Right lobe of liver (tissue), 6 donors: ENCODE measurements at regions not wholly inside any gene's neighbourhood (a gene's known extent, or its start where the extent isn't known, plus 50 kb on each side); places are given as distances from the start of the nearest gene placed in this dataset.
A peak's percentile ranks its signal among the peaks of the same experiment; 100 is the strongest.

Experiments used
- ATAC-seq, 4 donors: fragments of 200-7000 bp; cut with Tn5 transposase; one replicate each; pipeline ENCODE4 v1.9.1; 2020; ENCODE audit warnings: mild to moderate bottlenecking in 4 of 4, moderate library complexity in 4 of 4
- DNase-seq, 3 donors: peaks; one replicate each; pipeline ENCODE4 v3.0.0-alpha.2; 2020
- H3K27ac ChIP-seq, 3 donors: fragments of 200-600 bp; one replicate each; pipeline ENCODE4 v1.8.0; 2022
- H3K27me3 ChIP-seq, 2 donors: fragments of 200-600 bp; one replicate each; pipeline ENCODE4 v1.8.0; 2022
- H3K36me3 ChIP-seq, 4 donors: fragments of 200-600 bp; sonication (generic) in 1 of 4; one replicate each; pipeline versions ENCODE4 v1.5.1 to v1.8.0; 2017 to 2022; ENCODE audit warnings: control low read depth in 1 of 4
- H3K4me1 ChIP-seq, 4 donors: fragments of 200-600 bp; sonication (generic) in 1 of 4; one replicate each; pipeline versions ENCODE4 v1.5.1 to v1.8.0; 2017 to 2022; ENCODE audit warnings: control low read depth in 1 of 4
- H3K4me3 ChIP-seq, 3 donors: fragments of 200-600 bp; one replicate each; pipeline ENCODE4 v1.8.0; 2022
- H3K9me3 ChIP-seq, 4 donors: fragments of 200-600 bp; sonication (generic) in 1 of 4; one replicate each; pipeline versions ENCODE4 v1.5.1 to v1.8.0; 2017 to 2022; ENCODE audit warnings: control low read depth in 1 of 4
- POLR2A ChIP-seq: fragments of 450-650 bp; IDR thresholded peaks from one replicate; pipeline ENCODE4 v1.6.1; 2017; ENCODE audit warnings: antibody characterized with exemption, mild to moderate bottlenecking
- WGBS: methylation state at CpG from one replicate; pipeline ENCODE4 v1.1.6; 2018; ENCODE audit warnings: low coverage, low lambda C conversion rate; ENCODE audit not compliant: insufficient coverage; ENCODE audit errors: missing lambda C conversion rate; 5-methylcytosine and 5-hydroxymethylcytosine counted together
- intact Hi-C, 2 donors: fragments of 100-400 bp; cut with DNase I; formaldehyde crosslinking; loops; one replicate each; pipeline versions ENCODE4 v1.11.2 to v1.14.1; 2022
- TF ChIP-seq, protein P1 (sequence below), 4 donors: fragments of 200-600 bp in 3 of 4; fragments of 450-650 bp in 1 of 4; IDR thresholded peaks; one replicate each; pipeline versions ENCODE4 v1.5.1 to v1.8.0; 2016 to 2022; ENCODE audit warnings: antibody characterized with exemption in 4 of 4, mild to moderate bottlenecking in 2 of 4
- donor health status: DM: no; HTN: yes; CAD: no.
- donor health status: DM: no; HTN: no; CAD: no.
- donor health status: DM: no; HTN: no; CAD: no.
- donor health status: DM: no; HTN: yes; CAD: no.
- donor health status: DM: no; HTN: yes; CAD: no.

DNA sequence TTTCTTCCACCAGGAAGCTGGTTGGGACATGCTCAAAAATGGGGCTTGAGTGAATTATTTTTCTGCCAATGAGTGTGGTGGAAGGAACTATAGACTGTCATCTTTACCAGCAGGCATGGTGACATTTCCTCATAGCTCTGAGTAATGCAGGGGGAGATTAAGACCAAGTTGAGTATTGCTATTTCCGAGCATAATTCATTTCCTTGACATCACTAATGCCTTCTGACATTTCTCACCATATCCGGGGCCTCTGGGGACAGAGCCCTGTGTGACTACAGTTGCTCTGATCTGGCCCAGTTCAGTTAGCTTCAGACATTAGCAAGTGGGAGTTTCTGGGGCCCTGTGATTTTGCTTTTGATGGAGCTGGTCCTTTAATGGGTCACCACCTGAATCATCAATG lies 410.4 kb downstream of the MEIS1 start:
- 39% methylated on average over 2 of the region's 2 CpGs for WGBS

GRCh38 chr2:66846887-66847286 lies 412.0 kb downstream of the MEIS1 start:
- DNase-seq (no peak), ATAC-seq (peak; percentile 77 to 92 (median 81))
- Histone ChIP-seq H3K4me3 (no peak overlapping the region), H3K36me3 (no peaks in the 10 kb centered on the region), H3K9me3 (no peaks in the 10 kb centered on the region), H3K4me1 (peaks cover 0 to 4% (median 0%) of the 10 kb centered on the region in 4 donors), H3K27me3 (no peaks in the 10 kb centered on the region), H3K27ac (no peak overlapping the region)
- 37% methylated on average over 2 of the region's 2 CpGs for WGBS
- TF ChIP-seq, protein P1, sequence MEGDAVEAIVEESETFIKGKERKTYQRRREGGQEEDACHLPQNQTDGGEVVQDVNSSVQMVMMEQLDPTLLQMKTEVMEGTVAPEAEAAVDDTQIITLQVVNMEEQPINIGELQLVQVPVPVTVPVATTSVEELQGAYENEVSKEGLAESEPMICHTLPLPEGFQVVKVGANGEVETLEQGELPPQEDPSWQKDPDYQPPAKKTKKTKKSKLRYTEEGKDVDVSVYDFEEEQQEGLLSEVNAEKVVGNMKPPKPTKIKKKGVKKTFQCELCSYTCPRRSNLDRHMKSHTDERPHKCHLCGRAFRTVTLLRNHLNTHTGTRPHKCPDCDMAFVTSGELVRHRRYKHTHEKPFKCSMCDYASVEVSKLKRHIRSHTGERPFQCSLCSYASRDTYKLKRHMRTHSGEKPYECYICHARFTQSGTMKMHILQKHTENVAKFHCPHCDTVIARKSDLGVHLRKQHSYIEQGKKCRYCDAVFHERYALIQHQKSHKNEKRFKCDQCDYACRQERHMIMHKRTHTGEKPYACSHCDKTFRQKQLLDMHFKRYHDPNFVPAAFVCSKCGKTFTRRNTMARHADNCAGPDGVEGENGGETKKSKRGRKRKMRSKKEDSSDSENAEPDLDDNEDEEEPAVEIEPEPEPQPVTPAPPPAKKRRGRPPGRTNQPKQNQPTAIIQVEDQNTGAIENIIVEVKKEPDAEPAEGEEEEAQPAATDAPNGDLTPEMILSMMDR (IDR thresholded peaks at IDR 0.05) = no peak
- no peak for TF ChIP-seq POLR2A
- intact Hi-C loops = no loop called here

More for the DNA sequence above, 410.4 kb downstream of the MEIS1 start:
- H3K27ac ChIP-seq = no peak overlapping the region
- no peaks in the 10 kb centered on the region for H3K27me3 ChIP-seq
- H3K9me3 ChIP-seq = no peaks in the 10 kb centered on the region
- peaks cover 0 to 4% (median 0%) of the 10 kb centered on the region in 4 donors for H3K4me1 ChIP-seq
- TF ChIP-seq, protein P1 (IDR thresholded peaks at IDR 0.05) = no peak
- TF ChIP-seq POLR2A = no peak
- intact Hi-C loops = no loop called here
- ATAC-seq = no peak
- no peak for DNase-seq
- no peak overlapping the region for H3K4me3 ChIP-seq
- no peaks in the 10 kb centered on the region for H3K36me3 ChIP-seq

DNA sequence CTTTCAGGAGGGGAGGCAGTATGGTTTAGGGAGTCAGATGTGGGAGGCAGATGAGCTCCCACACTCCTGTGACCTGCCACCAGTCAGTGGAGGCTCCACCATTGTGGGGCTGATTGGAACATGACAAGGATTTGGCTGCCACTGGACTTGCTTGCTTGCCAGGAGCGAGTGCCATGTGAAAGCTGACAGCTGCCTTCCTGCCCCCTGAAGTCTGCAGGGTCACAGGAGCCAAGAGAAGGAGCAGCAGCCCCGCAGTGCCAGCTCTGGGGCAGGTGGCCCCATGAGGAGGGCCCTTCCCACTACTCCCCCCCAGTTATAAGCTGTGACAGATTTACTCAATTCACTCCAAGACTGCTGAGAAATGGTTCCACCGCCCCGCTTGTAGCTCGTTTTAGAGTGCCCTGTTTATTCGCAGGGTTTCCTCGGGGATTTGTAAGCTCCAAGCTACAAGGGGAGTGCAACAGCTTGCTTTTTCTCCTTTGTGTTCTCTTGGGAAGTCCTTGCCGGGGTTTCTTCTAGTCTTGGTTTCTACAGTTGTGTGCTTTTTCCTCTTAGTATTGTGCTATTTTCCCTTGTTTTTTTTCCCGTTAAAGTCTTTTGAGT lies 414.3 kb downstream of the MEIS1 start:
- TF ChIP-seq POLR2A = no peak
- TF ChIP-seq, protein P1 (IDR thresholded peaks at IDR 0.05) = no peak
- Histone ChIP-seq H3K4me3 (no peak overlapping the region), H3K27ac (no peak overlapping the region), H3K27me3 (no peaks in the 10 kb centered on the region), H3K9me3 (no peaks in the 10 kb centered on the region), H3K36me3 (no peaks in the 10 kb centered on the region), H3K4me1 (peaks cover 0 to 4% (median 0%) of the 10 kb centered on the region in 4 donors)
- WGBS = 64% methylated on average over 7 of the region's 9 CpGs
- ATAC-seq = no peak
- DNase-seq = no peak
- intact Hi-C loops = no loop called here

DNA sequence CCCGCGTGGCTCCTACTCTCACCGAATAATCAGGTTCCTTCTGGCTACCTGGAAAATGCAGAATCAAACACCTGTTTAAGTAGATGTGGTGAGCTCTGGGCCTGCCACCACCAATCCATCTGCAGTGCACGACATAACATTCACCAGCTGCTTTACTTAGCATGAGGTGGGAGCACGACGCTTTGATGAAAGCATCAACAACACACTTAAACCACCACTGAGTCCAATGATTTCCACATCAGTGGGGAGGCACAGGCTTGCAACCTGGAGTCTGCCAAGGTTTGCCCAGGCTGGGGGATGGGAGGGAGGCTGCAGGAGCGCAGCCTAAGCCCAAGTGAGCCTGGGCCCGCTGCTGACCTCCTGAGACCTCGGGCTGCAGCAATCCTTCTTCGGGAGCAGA lies 415.5 kb downstream of the MEIS1 start:
- intact Hi-C loops = no loop called here
- 76% methylated on average over 4 of the region's 10 CpGs for WGBS
- Histone ChIP-seq H3K27me3 (no peaks in the 10 kb centered on the region), H3K9me3 (no peaks in the 10 kb centered on the region), H3K4me3 (no peak overlapping the region), H3K36me3 (no peaks in the 10 kb centered on the region), H3K27ac (no peak overlapping the region), H3K4me1 (peaks cover 0 to 4% (median 0%) of the 10 kb centered on the region in 4 donors)
- no peak for ATAC-seq
- no peak for DNase-seq
- TF ChIP-seq, protein P1 (IDR thresholded peaks at IDR 0.05) = no peak
- TF ChIP-seq POLR2A = no peak

- Histone ChIP-seq H3K36me3 (no peaks in the 10 kb centered on the region), H3K27me3 (no peaks in the 10 kb centered on the region), H3K9me3 (no peaks in the 10 kb centered on the region), H3K27ac (no peak overlapping the region), H3K4me3 (no peak overlapping the region), H3K4me1 (peaks cover 0 to 4% (median 0%) of the 10 kb centered on the region in 4 donors)
- TF ChIP-seq, protein P1 (IDR thresholded peaks at IDR 0.05) = no peak
- no peak for TF ChIP-seq POLR2A
- intact Hi-C loops = no loop called here
- ATAC-seq (no peak), DNase-seq (no peak)
- WGBS = 36% methylated on average over 1 of the region's 1 CpG
These were observed 416.5 kb downstream of the MEIS1 start for GRCh38 chr2:66851449-66851872.
